ENCODE measurements at regions not wholly inside any gene's neighbourhood (a gene's known extent, or its start where the extent isn't known, plus 50 kb on each side); places are given as distances from the start of the nearest gene placed in this dataset.

GRCh38 chr15:53447742-53448141 lies 311.7 kb downstream of the WDR72 start:
- TF ChIP-seq CTCF (IDR thresholded peaks at IDR 0.05): no peak

GRCh38 chr15:53447053-53447574 lies 312.3 kb downstream of the WDR72 start:
- ATAC-seq (no peak), DNase-seq (no peak)
- Histone ChIP-seq H3K36me3 (ENCODE audit: insufficient read depth in 1 of 2, low read depth in 1 of 2) (no peaks in the 10 kb centered on the region), H3K27ac (no peak overlapping the region), H3K4me3 (no peak overlapping the region), H3K9me3 (no peaks in the 10 kb centered on the region), H3K4me1 (no peaks in the 10 kb centered on the region), H3K27me3 (ENCODE audit: insufficient read depth in 3 of 3, low read length in 2 of 3) (no peaks in the 10 kb centered on the region)
- TF ChIP-seq CTCF (IDR thresholded peaks at IDR 0.05): no peak
- 70 to 72% (median 72%) methylated on average over 2 of the region's 2 CpGs for WGBS, 3 donors
- intact Hi-C loops (cut with DNase I): no loop called here

More at GRCh38 chr15:53447742-53448141, 311.7 kb downstream of the WDR72 start:
- Histone ChIP-seq H3K4me3 (no peak overlapping the region), H3K27me3 (ENCODE audit: insufficient read depth in 3 of 3, low read length in 2 of 3) (no peaks in the 10 kb centered on the region), H3K4me1 (no peaks in the 10 kb centered on the region), H3K27ac (no peak overlapping the region), H3K36me3 (ENCODE audit: insufficient read depth in 1 of 2, low read depth in 1 of 2) (no peaks in the 10 kb centered on the region), H3K9me3 (no peaks in the 10 kb centered on the region)
- DNase-seq (no peak), ATAC-seq (no peak)
- intact Hi-C loops (cut with DNase I): no loop called here
- 60 to 80% (median 63%) methylated on average over 1 of the region's 1 CpG for WGBS, 3 donors

GRCh38 chr15:53446376-53446775 lies 313.1 kb downstream of the WDR72 start:
- intact Hi-C loops (cut with DNase I): no loop called here
- no peak for ATAC-seq
- no peaks in the 10 kb centered on the region for H3K4me1 ChIP-seq
- H3K27ac ChIP-seq: no peak overlapping the region
- no peaks in the 10 kb centered on the region for H3K27me3 ChIP-seq (ENCODE audit: insufficient read depth in 3 of 3, low read length in 2 of 3)
- no peak for DNase-seq
- H3K4me3 ChIP-seq: no peak overlapping the region
- TF ChIP-seq CTCF (IDR thresholded peaks at IDR 0.05): no peak
- no peaks in the 10 kb centered on the region for H3K36me3 ChIP-seq (ENCODE audit: insufficient read depth in 1 of 2, low read depth in 1 of 2)
- WGBS, 3 donors: 0 to 20% (median 16%) methylated on average over 1 of the region's 1 CpG
- no peaks in the 10 kb centered on the region for H3K9me3 ChIP-seq

GRCh38 chr15:53445531-53445930 lies 313.9 kb downstream of the WDR72 start:
- H3K4me1 ChIP-seq: no peaks in the 10 kb centered on the region
- no peak for ATAC-seq
- TF ChIP-seq CTCF (IDR thresholded peaks at IDR 0.05): no peak
- no peaks in the 10 kb centered on the region for H3K9me3 ChIP-seq
- intact Hi-C loops (cut with DNase I): no loop called here
- no peaks in the 10 kb centered on the region for H3K36me3 ChIP-seq (ENCODE audit: insufficient read depth in 1 of 2, low read depth in 1 of 2)
- DNase-seq: no peak
- 85 to 91% (median 85%) methylated on average over 7 of the region's 7 CpGs for WGBS, 3 donors
- no peaks in the 10 kb centered on the region for H3K27me3 ChIP-seq (ENCODE audit: insufficient read depth in 3 of 3, low read length in 2 of 3)
- H3K4me3 ChIP-seq: no peak overlapping the region
- H3K27ac ChIP-seq: no peak overlapping the region

All from psoas muscle (tissue), 7 donors.